ENCODE measurements at regions not wholly inside any gene's neighbourhood (a gene's known extent, or its start where the extent isn't known, plus 50 kb on each side); places are given as distances from the start of the nearest gene placed in this dataset.
"Not testable (repeated sequence)": the region's sequence is repeated elsewhere in the genome, so short reads cannot be mapped to it uniquely, and the experiment has no call there.

- intact Hi-C loops (cut with micrococcal nuclease; ENCODE audit: unreplicated experiment): no loop called here
These were observed 64.0 kb upstream of the CCDC90B start for GRCh38 chr11:83350187-83350586.

GRCh38 chr11:83349296-83349695, 63.1 kb upstream of the CCDC90B start:
- Histone ChIP-seq H3K9me3 (ENCODE audit: low read depth, low read length, poor library complexity, severe bottlenecking) (no peaks in the 10 kb centered on the region), H3K4me3 (ENCODE audit: low read depth, low read length, poor library complexity, severe bottlenecking) (no peak overlapping the region), H3K27me3 (replicated peaks; ENCODE audit: insufficient read depth, low read depth, low read length, poor library complexity) (no peaks in the 10 kb centered on the region), H3K4me1 (ENCODE audit: insufficient read depth, low read length, poor library complexity, severe bottlenecking) (no peaks in the 10 kb centered on the region), H3K27ac (ENCODE audit: low read depth, low read length, poor library complexity, severe bottlenecking) (no peak overlapping the region), H3K36me3 (ENCODE audit: insufficient read depth, low read length, poor library complexity, severe bottlenecking) (no peaks in the 10 kb centered on the region)
- CTCF ChIA-PET: no interaction called here
- TF ChIP-seq EZH2 (IDR thresholded peaks at IDR 0.05; ENCODE audit: borderline replicate concordance, low read depth, low read length, poor library complexity, severe bottlenecking) (no peak), CTCF (conservative IDR thresholded peaks at IDR 0.05; ENCODE audit: low read depth, low read length) (no peak)
- DNase-seq (ENCODE audit: low spot score): no peak
- BruUV-seq (replicated peaks): no TSS peak
- POLR2A ChIA-PET (ENCODE audit: low non-redundant PET): no interaction called here
- intact Hi-C loops (cut with micrococcal nuclease; ENCODE audit: unreplicated experiment): no loop called here

More at GRCh38 chr11:83350187-83350586, 64.0 kb upstream of the CCDC90B start:
- H3K4me3 ChIP-seq (ENCODE audit: low read depth, low read length, poor library complexity, severe bottlenecking): no peak overlapping the region
- POLR2A ChIA-PET (ENCODE audit: low non-redundant PET): no interaction called here
- no peak for TF ChIP-seq CTCF (conservative IDR thresholded peaks at IDR 0.05; ENCODE audit: low read depth, low read length)
- CTCF ChIA-PET: no interaction called here
- H3K4me1 ChIP-seq (ENCODE audit: insufficient read depth, low read length, poor library complexity, severe bottlenecking): no peaks in the 10 kb centered on the region
- H3K36me3 ChIP-seq (ENCODE audit: insufficient read depth, low read length, poor library complexity, severe bottlenecking): no peaks in the 10 kb centered on the region
- BruUV-seq (replicated peaks): no TSS peak
- H3K27ac ChIP-seq (ENCODE audit: low read depth, low read length, poor library complexity, severe bottlenecking): no peak overlapping the region
- H3K9me3 ChIP-seq (ENCODE audit: low read depth, low read length, poor library complexity, severe bottlenecking): no peaks in the 10 kb centered on the region
- no peaks in the 10 kb centered on the region for H3K27me3 ChIP-seq (replicated peaks; ENCODE audit: insufficient read depth, low read depth, low read length, poor library complexity)
- DNase-seq (ENCODE audit: low spot score): no peak

GRCh38 chr11:83346706-83347105, 60.5 kb upstream of the CCDC90B start:
- H3K9me3 ChIP-seq (ENCODE audit: low read depth, low read length, poor library complexity, severe bottlenecking); H3K27ac ChIP-seq (ENCODE audit: low read depth, low read length, poor library complexity, severe bottlenecking); H3K36me3 ChIP-seq (ENCODE audit: insufficient read depth, low read length, poor library complexity, severe bottlenecking); H3K4me1 ChIP-seq (ENCODE audit: insufficient read depth, low read length, poor library complexity, severe bottlenecking); H3K27me3 ChIP-seq (replicated peaks; ENCODE audit: insufficient read depth, low read depth, low read length, poor library complexity); POLR2A ChIA-PET (ENCODE audit: low non-redundant PET); BruUV-seq (replicated peaks); CTCF ChIA-PET; intact Hi-C loops (cut with micrococcal nuclease; ENCODE audit: unreplicated experiment); H3K4me3 ChIP-seq (ENCODE audit: low read depth, low read length, poor library complexity, severe bottlenecking): not testable (repeated sequence)
- DNase-seq (ENCODE audit: low spot score): peak; percentile 37

GRCh38 chr11:83344521-83344920, 58.4 kb upstream of the CCDC90B start:
- CTCF ChIA-PET; H3K36me3 ChIP-seq (ENCODE audit: insufficient read depth, low read length, poor library complexity, severe bottlenecking); H3K4me1 ChIP-seq (ENCODE audit: insufficient read depth, low read length, poor library complexity, severe bottlenecking); H3K27ac ChIP-seq (ENCODE audit: low read depth, low read length, poor library complexity, severe bottlenecking); H3K9me3 ChIP-seq (ENCODE audit: low read depth, low read length, poor library complexity, severe bottlenecking); H3K27me3 ChIP-seq (replicated peaks; ENCODE audit: insufficient read depth, low read depth, low read length, poor library complexity); BruUV-seq (replicated peaks); DNase-seq (ENCODE audit: low spot score); POLR2A ChIA-PET (ENCODE audit: low non-redundant PET); H3K4me3 ChIP-seq (ENCODE audit: low read depth, low read length, poor library complexity, severe bottlenecking); intact Hi-C loops (cut with micrococcal nuclease; ENCODE audit: unreplicated experiment): not testable (repeated sequence)

Data from A673 (cell line).